ENCODE measurements at regions not wholly inside any gene's neighbourhood (a gene's known extent, or its start where the extent isn't known, plus 50 kb on each side); places are given as distances from the start of the nearest gene placed in this dataset.

DNA sequence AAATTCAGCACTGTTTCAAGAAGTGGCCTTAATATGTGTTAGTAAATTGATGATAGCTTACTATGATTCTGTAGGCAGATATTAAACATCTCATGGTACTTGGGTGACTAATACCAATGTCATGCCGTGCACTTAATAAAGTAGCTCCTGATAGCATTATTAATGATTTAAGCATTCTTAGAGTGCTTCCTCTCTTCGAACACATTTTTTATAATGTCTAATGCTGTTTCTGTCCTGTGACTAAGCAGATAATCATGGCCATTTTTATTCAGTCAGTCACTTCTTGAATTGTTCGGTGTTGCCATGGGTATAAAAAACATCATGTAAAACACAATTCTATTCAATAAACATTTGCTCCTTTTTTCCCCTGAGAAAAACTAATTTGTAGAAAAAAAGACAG lies 804.6 kb upstream of the ADGRL4 start:
- no peak for DNase-seq
- no peaks in the 10 kb centered on the region for H3K9me3 Mint-ChIP-seq (ENCODE audit: unreplicated experiment)
- POLR2A ChIA-PET: no interaction called here

DNA sequence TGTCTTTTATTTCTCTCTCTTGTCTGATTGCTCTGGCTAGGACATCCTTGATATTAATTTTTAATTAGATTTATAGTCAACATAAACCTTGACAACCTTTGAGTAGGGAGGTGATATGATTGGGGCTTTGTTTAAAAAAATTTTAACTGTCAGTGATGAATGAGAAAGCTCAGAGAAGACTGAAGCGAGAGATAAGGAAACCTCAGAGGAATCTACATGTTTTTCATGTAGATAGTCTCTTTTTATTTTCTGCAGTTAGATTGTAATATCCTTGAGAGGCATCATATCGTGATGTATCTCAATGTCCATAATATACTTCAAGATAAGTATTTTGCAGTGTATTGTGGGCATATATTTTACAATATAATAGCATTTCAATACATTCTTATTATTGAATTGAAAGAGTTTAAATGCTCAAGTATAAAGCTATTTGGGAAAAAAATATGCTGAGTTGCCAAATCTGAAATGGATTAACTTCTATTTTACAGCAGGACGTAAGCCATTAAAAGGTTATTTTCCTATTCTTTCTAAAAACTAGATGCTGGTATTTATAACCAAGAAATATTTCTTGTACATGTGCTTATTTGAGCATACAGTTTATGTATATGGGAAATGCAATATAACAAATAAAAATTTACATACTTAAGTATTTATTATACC lies 802.4 kb upstream of the ADGRL4 start:
- H3K27ac Mint-ChIP-seq (ENCODE audit: unreplicated experiment): no peak overlapping the region

More for the DNA sequence above, 804.6 kb upstream of the ADGRL4 start:
- H3K4me3 Mint-ChIP-seq (ENCODE audit: unreplicated experiment): no peak overlapping the region
- TF ChIP-seq, protein P1, sequence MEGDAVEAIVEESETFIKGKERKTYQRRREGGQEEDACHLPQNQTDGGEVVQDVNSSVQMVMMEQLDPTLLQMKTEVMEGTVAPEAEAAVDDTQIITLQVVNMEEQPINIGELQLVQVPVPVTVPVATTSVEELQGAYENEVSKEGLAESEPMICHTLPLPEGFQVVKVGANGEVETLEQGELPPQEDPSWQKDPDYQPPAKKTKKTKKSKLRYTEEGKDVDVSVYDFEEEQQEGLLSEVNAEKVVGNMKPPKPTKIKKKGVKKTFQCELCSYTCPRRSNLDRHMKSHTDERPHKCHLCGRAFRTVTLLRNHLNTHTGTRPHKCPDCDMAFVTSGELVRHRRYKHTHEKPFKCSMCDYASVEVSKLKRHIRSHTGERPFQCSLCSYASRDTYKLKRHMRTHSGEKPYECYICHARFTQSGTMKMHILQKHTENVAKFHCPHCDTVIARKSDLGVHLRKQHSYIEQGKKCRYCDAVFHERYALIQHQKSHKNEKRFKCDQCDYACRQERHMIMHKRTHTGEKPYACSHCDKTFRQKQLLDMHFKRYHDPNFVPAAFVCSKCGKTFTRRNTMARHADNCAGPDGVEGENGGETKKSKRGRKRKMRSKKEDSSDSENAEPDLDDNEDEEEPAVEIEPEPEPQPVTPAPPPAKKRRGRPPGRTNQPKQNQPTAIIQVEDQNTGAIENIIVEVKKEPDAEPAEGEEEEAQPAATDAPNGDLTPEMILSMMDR (IDR thresholded peaks at IDR 0.05; ENCODE audit: insufficient read depth in 1 of 2, low read depth in 1 of 2, low read length in 1 of 2, severe bottlenecking in 1 of 2, unreplicated experiment in 1 of 2): no peak
- H3K36me3 ChIP-seq (ENCODE audit: control insufficient read depth, insufficient read depth, low read length): no peaks in the 10 kb centered on the region
- no peaks in the 10 kb centered on the region for H3K9me3 ChIP-seq
- H3K4me1 ChIP-seq: no peaks in the 10 kb centered on the region
- CTCF ChIA-PET: no interaction called here
- H3K4me1 Mint-ChIP-seq (ENCODE audit: low read depth, unreplicated experiment): no peaks in the 10 kb centered on the region
- no peaks in the 10 kb centered on the region for H3K36me3 Mint-ChIP-seq (ENCODE audit: insufficient read depth, unreplicated experiment)
- BruUV-seq (replicated peaks): no TSS peak
- H3K4me3 ChIP-seq (ENCODE audit: low read depth, low read length): no peak overlapping the region
- H3K27me3 Mint-ChIP-seq (ENCODE audit: insufficient read depth, unreplicated experiment): no peaks in the 10 kb centered on the region
- H3K27ac Mint-ChIP-seq (ENCODE audit: unreplicated experiment): no peak overlapping the region
- no peaks in the 10 kb centered on the region for H3K27me3 ChIP-seq (replicated peaks; ENCODE audit: control insufficient read depth, insufficient read depth, low read length)
- intact Hi-C loops (cut with micrococcal nuclease; ENCODE audit: unreplicated experiment): no loop called here

DNA sequence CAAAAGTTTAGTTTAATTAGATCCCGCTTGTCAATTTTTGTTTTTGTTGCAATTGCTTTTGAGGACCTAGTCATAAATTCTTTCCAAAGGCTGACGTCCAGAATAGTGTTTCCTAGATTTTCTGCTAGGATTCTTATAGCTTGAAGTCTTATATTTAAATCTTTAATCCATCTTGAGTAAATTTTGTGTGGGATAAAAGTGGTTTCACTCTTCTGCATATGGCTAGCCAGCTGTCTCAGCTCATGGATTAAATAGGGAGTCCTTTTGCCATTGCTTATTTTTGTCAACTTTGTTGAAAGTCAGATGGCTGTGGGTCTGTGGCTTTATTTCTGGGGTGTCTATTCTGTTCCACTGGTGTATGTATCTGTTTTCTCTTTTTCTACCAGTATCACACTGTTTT lies 801.3 kb upstream of the ADGRL4 start:
- Histone ChIP-seq H3K9me3 (no peaks in the 10 kb centered on the region), H3K36me3 (ENCODE audit: control insufficient read depth, insufficient read depth, low read length) (no peaks in the 10 kb centered on the region), H3K27me3 (replicated peaks; ENCODE audit: control insufficient read depth, insufficient read depth, low read length) (no peaks in the 10 kb centered on the region), H3K4me1 (no peaks in the 10 kb centered on the region), H3K4me3 (ENCODE audit: low read depth, low read length) (no peak overlapping the region)
- Mint-ChIP-seq H3K4me3 (ENCODE audit: unreplicated experiment) (no peak overlapping the region), H3K9me3 (ENCODE audit: unreplicated experiment) (no peaks in the 10 kb centered on the region), H3K4me1 (ENCODE audit: low read depth, unreplicated experiment) (no peaks in the 10 kb centered on the region), H3K27me3 (ENCODE audit: insufficient read depth, unreplicated experiment) (no peaks in the 10 kb centered on the region), H3K27ac (ENCODE audit: unreplicated experiment) (no peak overlapping the region), H3K36me3 (ENCODE audit: insufficient read depth, unreplicated experiment) (no peaks in the 10 kb centered on the region)
- BruUV-seq (replicated peaks): no TSS peak
- CTCF ChIA-PET: no interaction called here
- DNase-seq: no peak
- POLR2A ChIA-PET: no interaction called here
- TF ChIP-seq, protein P1 (IDR thresholded peaks at IDR 0.05; ENCODE audit: insufficient read depth in 1 of 2, low read depth in 1 of 2, low read length in 1 of 2, severe bottlenecking in 1 of 2, unreplicated experiment in 1 of 2): no peak
- intact Hi-C loops (cut with micrococcal nuclease; ENCODE audit: unreplicated experiment): no loop called here

More for the DNA sequence above, 802.4 kb upstream of the ADGRL4 start:
- H3K4me1 ChIP-seq: no peaks in the 10 kb centered on the region
- POLR2A ChIA-PET: no interaction called here
- no peaks in the 10 kb centered on the region for H3K9me3 Mint-ChIP-seq (ENCODE audit: unreplicated experiment)
- DNase-seq: no peak
- H3K4me3 ChIP-seq (ENCODE audit: low read depth, low read length): no peak overlapping the region
- H3K4me1 Mint-ChIP-seq (ENCODE audit: low read depth, unreplicated experiment): no peaks in the 10 kb centered on the region
- TF ChIP-seq, protein P1 (IDR thresholded peaks at IDR 0.05; ENCODE audit: insufficient read depth in 1 of 2, low read depth in 1 of 2, low read length in 1 of 2, severe bottlenecking in 1 of 2, unreplicated experiment in 1 of 2): no peak
- no peak overlapping the region for H3K4me3 Mint-ChIP-seq (ENCODE audit: unreplicated experiment)
- no peaks in the 10 kb centered on the region for H3K27me3 Mint-ChIP-seq (ENCODE audit: insufficient read depth, unreplicated experiment)
- no peaks in the 10 kb centered on the region for H3K9me3 ChIP-seq
- CTCF ChIA-PET: no interaction called here
- H3K27me3 ChIP-seq (replicated peaks; ENCODE audit: control insufficient read depth, insufficient read depth, low read length): no peaks in the 10 kb centered on the region
- H3K36me3 ChIP-seq (ENCODE audit: control insufficient read depth, insufficient read depth, low read length): no peaks in the 10 kb centered on the region
- H3K36me3 Mint-ChIP-seq (ENCODE audit: insufficient read depth, unreplicated experiment): no peaks in the 10 kb centered on the region
- intact Hi-C loops (cut with micrococcal nuclease; ENCODE audit: unreplicated experiment): no loop called here
- BruUV-seq (replicated peaks): no TSS peak

Data from Caco-2 (cell line).